GM19043 (cell line): ENCODE measurements at regions not wholly inside any gene's neighbourhood (a gene's known extent, or its start where the extent isn't known, plus 50 kb on each side); places are given as distances from the start of the nearest gene placed in this dataset.

Experiments
- ATAC-seq: cut with Tn5 transposase; IDR thresholded peaks from one replicate; pipeline ENCODE4 v1.9.1; 2021; ENCODE audit warnings: low read depth; ENCODE audit not compliant: unreplicated experiment

GRCh38 chr11:28728666-28729065 is 620.5 kb downstream of the METTL15 start:
- ATAC-seq: no peak

- no peak for ATAC-seq
Measured at GRCh38 chr11:28727254-28727653, 619.1 kb downstream of the METTL15 start.

- no peak for ATAC-seq
Measured at GRCh38 chr11:28726432-28726831, 618.2 kb downstream of the METTL15 start.

- ATAC-seq: no peak
Measured at GRCh38 chr11:28715726-28716125, 607.5 kb downstream of the METTL15 start.

- no peak for ATAC-seq
Measured at GRCh38 chr11:28713850-28714249, 605.7 kb downstream of the METTL15 start.

GRCh38 chr11:28708075-28708474 is 599.9 kb downstream of the METTL15 start:
- ATAC-seq: no peak

- no peak for ATAC-seq
Measured at GRCh38 chr11:28704801-28705200, 596.6 kb downstream of the METTL15 start.

- ATAC-seq: no peak
Measured at GRCh38 chr11:28703371-28703770, 595.2 kb downstream of the METTL15 start.

- ATAC-seq: no peak
Measured at GRCh38 chr11:28702871-28703270, 594.7 kb downstream of the METTL15 start.

- ATAC-seq: no peak
Measured at GRCh38 chr11:28702450-28702790, 594.2 kb downstream of the METTL15 start.

GRCh38 chr11:28701760-28702449 is 593.7 kb downstream of the METTL15 start:
- ATAC-seq: no peak

GRCh38 chr11:28699701-28700100 is 591.5 kb downstream of the METTL15 start:
- no peak for ATAC-seq

- peak; percentile 63 for ATAC-seq
Measured at GRCh38 chr11:28697920-28698827, 590.0 kb downstream of the METTL15 start.

- no peak for ATAC-seq
Measured at GRCh38 chr11:28696591-28696990, 588.4 kb downstream of the METTL15 start.

- ATAC-seq: no peak
Measured at GRCh38 chr11:28690746-28691145, 582.6 kb downstream of the METTL15 start.

- no peak for ATAC-seq
Measured at GRCh38 chr11:28684011-28684586, 575.9 kb downstream of the METTL15 start.

GRCh38 chr11:28679795-28680468 is 571.7 kb downstream of the METTL15 start:
- no peak for ATAC-seq

- no peak for ATAC-seq
Measured at GRCh38 chr11:28677721-28678120, 569.5 kb downstream of the METTL15 start.

- ATAC-seq: no peak
Measured at GRCh38 chr11:28675183-28675582, 567.0 kb downstream of the METTL15 start.

GRCh38 chr11:28674433-28675103 is 566.4 kb downstream of the METTL15 start:
- ATAC-seq: no peak
